Suppressor macrophage treated with lipopolysaccharide for 4 hours (primary cell): ENCODE measurements at regions not wholly inside any gene's neighbourhood (a gene's known extent, or its start where the extent isn't known, plus 50 kb on each side); places are given as distances from the start of the nearest gene placed in this dataset.

ENCODE experiments used
- DNase-seq: peaks from one replicate; pipeline ENCODE4 v3.0.0-alpha.2; 2020

DNA sequence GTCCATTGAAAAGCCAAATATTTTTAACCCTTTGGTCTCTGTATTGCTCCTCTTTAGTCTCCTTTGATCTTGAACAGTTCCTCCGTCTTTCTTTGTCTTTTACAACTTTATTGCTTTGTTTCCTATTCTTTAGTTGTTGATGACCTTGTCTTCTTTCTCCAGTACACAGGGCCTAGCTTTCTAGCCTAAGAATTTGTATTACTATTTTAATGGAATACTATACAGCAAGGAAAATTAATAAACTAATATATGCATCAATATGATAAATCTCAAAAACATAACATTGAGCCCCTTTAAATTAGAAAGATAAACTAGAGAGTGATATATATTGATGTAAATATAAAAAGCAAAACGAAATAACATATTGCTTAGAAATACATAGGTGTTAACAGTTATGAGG is 88.7 kb downstream of the NR1D2 start:
- no peak for DNase-seq

DNA sequence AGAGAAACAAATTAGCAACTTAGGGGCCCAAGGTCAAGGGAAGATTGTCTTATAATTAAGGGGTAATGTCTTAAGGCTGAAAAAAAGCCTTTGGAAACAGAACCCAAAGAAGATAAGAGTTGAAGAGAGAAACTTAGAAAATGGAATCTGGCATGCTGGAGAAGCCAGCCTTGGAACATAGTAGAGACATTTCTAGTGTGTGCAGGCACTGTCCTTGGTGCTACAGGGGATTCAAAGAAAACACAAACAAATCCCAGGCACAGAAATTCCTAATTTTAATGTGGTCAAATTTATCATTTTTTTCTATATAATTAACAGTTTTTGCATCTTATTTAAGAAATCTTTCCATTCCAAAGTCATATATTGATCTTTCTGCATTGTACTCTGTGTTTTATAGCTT is 89.4 kb downstream of the NR1D2 start:
- DNase-seq = no peak

DNA sequence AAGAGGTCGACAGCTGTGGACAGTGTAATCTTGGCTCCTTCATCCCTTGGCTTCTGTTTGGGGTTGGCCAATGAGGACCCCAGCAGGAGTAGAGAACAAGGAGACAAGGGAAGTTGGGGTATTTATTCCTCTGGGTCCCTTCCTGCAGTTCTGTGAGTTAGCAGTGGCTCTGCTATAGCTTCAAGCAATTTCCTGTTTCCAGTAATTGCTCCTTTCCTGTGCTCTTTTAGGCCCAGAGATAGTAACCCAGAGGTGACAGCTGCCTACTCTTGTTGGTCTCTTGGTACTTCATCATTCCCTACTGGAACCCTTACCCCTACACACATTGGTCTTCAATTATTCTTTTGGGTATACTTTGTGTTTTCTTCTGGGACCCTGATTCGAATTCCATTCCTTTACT is 92.9 kb downstream of the NR1D2 start:
- DNase-seq = no peak

DNA sequence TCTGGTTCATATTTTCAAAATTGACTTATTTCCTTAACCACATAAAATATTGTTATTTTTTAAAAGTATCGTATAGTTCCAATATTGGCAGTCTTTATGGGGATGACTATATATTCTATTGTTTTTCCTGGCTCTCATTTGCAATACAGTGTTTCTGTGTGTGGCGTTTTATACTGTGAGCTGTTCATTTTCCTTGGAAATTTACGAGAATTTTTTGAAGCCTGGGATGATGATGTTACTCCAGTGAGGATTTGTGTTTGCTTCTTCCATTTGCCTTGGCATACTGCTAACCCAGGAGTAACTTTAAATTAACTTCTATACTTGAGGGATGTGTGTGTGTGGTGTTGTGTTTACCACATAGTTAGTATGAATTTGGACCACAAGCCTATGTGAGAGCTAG is 95.2 kb downstream of the NR1D2 start:
- no peak for DNase-seq

DNA sequence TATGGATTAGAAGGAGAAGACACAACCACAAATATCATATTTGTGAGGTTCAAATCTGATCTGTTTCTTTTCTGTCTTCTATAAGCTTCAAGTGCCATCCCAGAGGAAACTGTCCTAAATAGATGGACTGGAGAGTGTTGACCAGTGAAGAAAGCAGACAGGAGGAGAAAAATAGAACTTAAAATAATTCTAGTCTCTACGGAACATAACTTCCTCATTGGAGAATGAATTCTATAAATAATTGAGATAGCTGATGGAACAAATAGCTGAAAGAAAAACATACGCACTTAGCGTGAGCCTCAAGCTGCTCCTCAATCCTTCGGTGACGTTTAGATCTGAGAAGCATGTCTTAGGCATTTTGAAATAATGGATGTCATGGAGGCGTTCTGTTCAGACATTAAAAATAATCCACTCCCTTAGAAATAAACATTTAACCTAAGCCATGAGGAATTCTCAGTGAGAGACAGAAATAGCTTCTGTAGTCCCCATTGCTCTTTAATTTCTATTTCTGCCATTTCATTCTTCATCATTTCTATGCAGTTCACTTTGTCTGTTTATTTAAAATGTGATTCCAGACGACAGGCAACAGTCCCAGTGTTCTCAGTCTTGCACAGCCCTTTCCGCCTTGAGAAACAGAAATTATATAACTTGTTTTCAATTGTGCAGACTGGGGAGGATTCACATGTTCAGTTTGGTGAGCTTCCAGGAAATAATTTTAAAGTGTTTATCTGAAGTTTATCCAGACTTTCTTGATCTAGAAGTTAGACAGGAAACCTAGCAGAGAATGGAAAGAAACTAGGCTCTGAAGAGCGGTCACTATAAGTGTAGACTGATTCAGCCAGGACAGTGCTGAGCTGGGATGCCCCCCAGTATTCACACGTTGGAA is 97.3 kb downstream of the NR1D2 start:
- DNase-seq = no peak

DNA sequence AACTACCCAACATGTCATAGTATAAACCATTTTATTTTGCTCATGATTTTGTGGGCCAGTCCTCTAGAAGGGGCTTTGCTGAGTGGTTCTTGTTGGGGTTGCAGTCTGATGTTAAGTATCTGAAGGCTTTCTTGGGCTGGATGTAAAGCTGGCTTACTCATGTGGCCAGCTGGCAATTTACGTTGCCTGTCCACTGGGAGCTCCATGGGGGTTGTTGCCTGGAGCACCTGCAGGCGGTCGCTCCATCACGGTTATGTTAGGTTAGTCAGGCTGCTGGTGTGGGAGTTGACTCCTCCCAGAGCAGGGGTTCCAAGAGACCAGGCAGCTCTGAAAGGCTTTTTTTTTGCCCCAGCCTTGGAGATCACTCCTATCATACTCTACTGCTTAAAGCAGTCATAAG is 98.1 kb downstream of the NR1D2 start:
- DNase-seq = no peak

DNA sequence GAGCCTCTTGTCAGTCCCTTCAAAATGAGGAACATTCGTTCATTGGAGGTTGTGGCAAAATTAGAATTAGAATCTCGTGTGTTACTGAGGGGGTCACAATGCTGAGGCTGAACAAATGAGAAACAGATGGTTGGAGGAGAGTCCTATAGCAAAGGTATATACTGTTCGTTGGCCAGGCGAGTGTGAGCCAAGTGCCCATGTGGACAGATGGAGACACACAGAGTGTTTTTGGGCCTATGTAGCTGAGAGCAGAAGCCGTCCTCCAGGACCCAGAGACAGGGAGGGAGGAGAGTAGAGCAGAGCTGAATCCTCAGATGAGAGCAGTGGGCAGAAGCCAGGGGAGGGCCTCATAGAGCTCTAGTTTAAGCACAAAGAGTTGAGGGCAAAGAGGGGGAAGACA is 98.9 kb downstream of the NR1D2 start:
- DNase-seq = no peak

DNA sequence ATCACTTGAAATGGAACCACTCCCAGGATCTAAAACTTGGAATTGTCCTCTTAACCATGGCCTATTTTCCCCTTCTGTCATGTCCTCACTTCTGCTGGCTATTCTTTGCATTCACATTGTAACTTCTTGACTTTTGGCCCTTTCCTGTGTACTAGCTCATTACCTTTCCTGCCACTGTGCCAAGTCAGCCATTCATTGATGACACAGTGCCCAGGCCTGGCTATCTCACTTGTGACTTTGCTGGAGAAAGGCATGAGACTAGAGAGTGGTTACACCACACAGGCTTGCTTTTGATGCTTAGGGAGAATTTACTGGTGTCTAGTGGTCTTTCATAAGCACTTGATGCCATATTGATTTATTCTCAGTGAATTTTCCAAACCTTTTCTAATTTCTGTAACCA is 101.1 kb downstream of the NR1D2 start:
- no peak for DNase-seq

DNA sequence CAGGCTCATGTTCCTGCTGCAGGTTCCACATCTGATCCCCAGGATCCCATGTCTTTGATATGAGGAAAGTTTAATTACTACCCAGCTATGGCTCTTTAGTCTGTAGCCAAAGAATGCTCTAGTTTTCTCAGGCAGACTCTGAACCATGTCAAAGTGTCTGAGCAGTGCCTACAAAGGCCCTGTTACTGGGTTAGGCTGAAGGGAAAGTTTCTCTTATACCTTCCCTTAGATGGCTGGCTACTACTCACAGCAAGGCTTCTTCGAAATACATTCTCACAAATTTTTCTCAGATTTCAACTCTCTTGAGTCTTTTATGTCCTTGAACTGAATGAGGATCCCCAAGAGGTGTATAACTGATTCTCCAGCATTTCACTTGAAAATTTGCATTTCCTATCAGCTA is 102.4 kb downstream of the NR1D2 start:
- DNase-seq = no peak

DNA sequence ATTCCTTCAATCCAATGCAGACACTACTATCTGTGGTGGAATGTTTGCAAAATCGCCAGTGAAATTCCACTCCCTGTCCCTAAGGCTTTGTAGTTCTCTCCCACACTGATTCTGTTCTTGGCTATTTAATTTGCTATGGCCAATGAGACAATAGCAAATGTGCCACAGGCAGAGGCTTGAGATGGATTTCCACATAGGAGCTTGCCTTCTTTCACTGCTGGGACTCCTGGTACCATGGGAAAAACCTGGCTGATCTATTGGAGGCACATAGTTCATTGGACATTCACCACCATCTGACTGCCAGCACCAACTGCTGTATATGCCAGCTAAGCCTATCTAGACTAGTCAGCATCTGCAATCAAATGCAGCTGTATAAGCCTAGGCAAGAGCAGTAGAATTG is 103.8 kb downstream of the NR1D2 start:
- DNase-seq = no peak

DNA sequence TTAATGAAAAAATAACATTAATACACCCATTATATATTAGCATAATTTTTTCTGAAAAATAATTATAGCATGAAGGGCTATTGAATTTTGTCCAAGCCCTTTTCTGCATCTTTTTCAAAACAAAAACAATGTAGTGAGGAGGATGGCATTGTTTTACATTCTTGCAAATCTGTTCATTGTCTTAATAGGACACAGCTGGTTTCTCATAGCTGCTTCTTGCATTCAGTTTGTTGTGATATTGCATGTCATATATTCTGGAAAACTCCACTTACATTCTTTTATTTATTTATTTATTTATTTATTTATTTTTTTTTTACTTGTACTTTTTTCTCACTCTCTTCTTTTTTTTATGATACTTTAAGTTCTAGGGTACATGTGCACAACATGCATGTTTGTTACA is 107.4 kb downstream of the NR1D2 start:
- DNase-seq = no peak

DNA sequence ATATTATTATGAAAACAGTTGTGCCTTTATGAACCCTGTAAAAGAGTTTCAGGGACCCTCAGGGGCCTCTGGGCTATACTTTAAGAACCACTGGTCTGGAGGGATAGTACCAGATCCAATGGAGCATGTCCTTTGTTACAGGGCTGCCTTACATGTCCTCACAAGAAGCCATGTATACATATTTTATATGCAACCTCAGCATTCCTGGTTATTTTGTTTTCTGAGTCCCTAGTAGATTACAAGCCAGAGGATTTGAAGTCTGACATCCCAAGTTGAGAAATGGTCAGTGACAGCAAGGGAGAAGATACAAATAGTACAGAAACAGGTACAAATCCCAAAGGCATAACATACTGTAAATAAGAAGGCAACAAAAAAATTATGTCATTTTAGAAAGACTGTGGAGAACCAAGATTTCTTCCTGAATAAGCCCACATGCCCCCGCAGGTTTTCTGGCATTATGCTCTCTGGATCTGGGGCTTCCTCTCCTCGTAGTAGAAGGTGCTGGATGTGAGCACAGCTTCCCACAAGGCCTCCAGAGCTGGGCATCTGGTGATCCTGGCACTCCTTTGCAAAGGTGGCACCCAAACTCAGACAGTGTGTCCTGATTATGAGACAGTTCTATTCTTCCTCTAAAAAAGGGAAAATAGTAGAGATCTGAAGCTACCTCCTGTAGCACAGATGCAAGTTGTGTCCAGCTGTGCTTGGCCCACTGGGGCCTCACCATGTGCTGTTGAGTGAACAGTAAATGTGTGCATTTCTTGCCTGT is 114.0 kb downstream of the NR1D2 start:
- no peak for DNase-seq

DNA sequence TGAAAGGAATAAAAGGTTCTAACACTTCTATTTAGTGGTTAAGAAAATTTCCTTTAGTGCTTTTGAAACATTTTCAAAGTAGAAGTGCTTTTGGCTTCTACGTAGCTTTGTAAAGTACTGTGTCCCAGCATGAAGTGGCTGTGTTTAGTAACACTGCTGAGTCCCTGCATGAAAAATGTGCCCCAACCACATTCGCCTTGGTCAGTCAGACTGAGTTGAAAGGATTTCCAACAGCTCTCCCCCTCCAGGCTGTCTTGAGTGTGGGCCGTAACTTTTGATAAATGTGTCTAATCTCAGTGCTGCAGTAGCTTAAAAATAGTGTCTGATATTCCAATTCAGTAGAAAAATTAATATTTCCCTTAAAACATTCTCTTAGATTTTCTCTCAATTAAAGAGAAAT is 115.0 kb downstream of the NR1D2 start:
- DNase-seq = no peak

DNA sequence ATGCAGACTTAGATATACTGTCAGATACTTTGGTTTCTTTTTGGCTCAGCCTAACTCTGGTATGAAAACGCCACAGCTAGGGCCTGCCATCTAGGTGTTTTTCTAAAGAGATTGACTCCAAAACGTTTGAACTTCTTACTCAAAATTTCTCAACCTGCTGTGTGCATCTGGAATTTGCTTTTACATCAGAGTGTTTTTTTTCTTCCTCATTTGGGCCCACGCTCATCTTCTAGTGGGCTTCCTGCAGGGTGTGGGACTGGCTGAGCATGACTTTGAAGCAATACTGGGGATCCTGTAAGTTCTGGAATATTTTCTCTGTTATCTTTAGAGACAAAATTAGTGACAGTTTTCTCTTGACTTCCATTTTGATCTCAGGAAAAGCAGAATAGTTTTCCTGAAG is 117.8 kb downstream of the NR1D2 start:
- DNase-seq = peak; percentile 58
